NT2/D1 (cell line): ENCODE measurements at regions not wholly inside any gene's neighbourhood (a gene's known extent, or its start where the extent isn't known, plus 50 kb on each side); places are given as distances from the start of the nearest gene placed in this dataset.

ENCODE experiments used
- YY1 ChIP-seq: IDR thresholded peaks from 2 replicates; pipeline ENCODE4 v1.6.1; 2011; ENCODE audit not compliant: insufficient read length, insufficient read depth
- ZNF274 ChIP-seq: IDR thresholded peaks from 2 replicates; pipeline ENCODE4 v1.6.1; 2011; ENCODE audit warnings: mild to moderate bottlenecking, low read depth, low read length

GRCh38 chr3:34352778-34353331 lies 554.4 kb downstream of the PDCD6IP start:
- no peak for TF ChIP-seq ZNF274
- TF ChIP-seq YY1 = no peak
